ENCODE measurements at regions not wholly inside any gene's neighbourhood (a gene's known extent, or its start where the extent isn't known, plus 50 kb on each side); places are given as distances from the start of the nearest gene placed in this dataset.

DNA sequence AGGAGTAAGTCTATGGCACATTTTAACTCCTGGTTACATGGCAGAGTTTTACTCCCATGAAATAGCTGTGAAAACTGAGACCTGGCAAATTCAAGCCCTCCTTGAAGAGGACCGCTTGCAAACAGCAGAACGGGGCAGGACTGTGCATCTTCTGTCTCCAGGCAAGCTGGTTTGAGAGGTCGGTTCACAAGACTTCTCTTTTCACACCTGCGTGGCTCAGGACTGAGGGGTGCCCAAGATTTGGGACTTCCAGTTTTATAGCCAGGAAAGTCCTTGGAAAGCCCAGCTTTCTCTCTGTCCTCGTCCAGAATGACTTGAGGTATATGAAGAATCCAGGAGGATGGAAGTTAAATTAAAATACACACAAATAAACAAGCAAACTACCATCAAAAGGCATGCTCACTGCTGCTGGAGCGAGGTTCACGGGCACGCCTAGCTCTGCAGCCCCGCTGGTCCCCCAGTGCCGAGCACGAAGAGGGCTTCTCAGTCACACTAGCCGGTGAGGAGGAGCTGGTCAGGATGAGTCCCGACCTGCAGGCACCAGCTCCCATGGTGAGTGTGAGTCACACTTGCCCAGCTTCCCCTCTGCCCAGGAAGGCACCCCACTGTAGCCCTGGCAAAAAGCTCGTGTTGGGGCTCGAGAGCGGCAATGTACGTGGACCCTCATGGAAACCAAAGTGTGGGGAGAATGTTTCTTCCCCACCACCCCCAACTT, 1382.4 kb downstream of the BRD1 start:
- Histone ChIP-seq H2AFZ (replicated peaks; ENCODE audit: low read length, poor library complexity) (no peak overlapping the region), H3K36me3 (ENCODE audit: control insufficient read depth, insufficient read depth, low read length) (no peaks in the 10 kb centered on the region), H4K91ac (ENCODE audit: insufficient read depth, low read depth, low read length) (no peak overlapping the region), H3K56ac (ENCODE audit: extremely low read depth, insufficient read depth, low read length) (no peak overlapping the region), H3K4me3 (ENCODE audit: insufficient read depth, low read depth, low read length) (no peak overlapping the region), H3K9ac (ENCODE audit: low read depth, low read length) (no peak overlapping the region), H3K79me1 (ENCODE audit: low read depth in 1 of 2, low read length in 2 of 2) (no peaks in the 10 kb centered on the region), H4K5ac (ENCODE audit: low read depth, low read length) (no peak overlapping the region), H2BK5ac (ENCODE audit: low read depth, low read length, poor library complexity, severe bottlenecking) (no peak overlapping the region), H3K4ac (ENCODE audit: low read depth, low read length) (no peak overlapping the region), H4K20me1 (ENCODE audit: insufficient read depth, low read length) (no peaks in the 10 kb centered on the region), H3K4me2 (ENCODE audit: low read depth, low read length) (no peak overlapping the region), H3K9me3 (ENCODE audit: control insufficient read depth, insufficient read depth, low read length) (peaks cover 62% of the 10 kb centered on the region), H2BK15ac (ENCODE audit: low read depth, low read length) (no peak overlapping the region), H2BK120ac (ENCODE audit: low read depth, low read length) (no peak overlapping the region), H3K9me1 (ENCODE audit: insufficient read depth, low read length) (no peaks in the 10 kb centered on the region), H3K4me1 (ENCODE audit: control insufficient read depth, insufficient read depth, low read length) (no peaks in the 10 kb centered on the region), H2AK9ac (replicated peaks; ENCODE audit: low read depth, low read length, poor library complexity) (no peak overlapping the region), H3K27me3 (ENCODE audit: control insufficient read depth, insufficient read depth, low read length) (no peaks in the 10 kb centered on the region), H3K18ac (ENCODE audit: low read depth, low read length) (no peak overlapping the region), H2AK5ac (ENCODE audit: low read depth, low read length) (no peak overlapping the region), H3K27ac (ENCODE audit: insufficient read depth, low read length) (no peak overlapping the region), H3K14ac (replicated peaks; ENCODE audit: low read depth, low read length) (no peak overlapping the region), H3K23ac (ENCODE audit: low read depth, low read length) (no peak overlapping the region), H4K8ac (ENCODE audit: low read depth in 2 of 2, low read length in 2 of 2) (no peak overlapping the region), H2BK20ac (ENCODE audit: low read depth, low read length) (no peak overlapping the region)
- 71% methylated on average over 4 of the region's 17 CpGs; no CpG with 5 or more reads in 1 of the 2 experiments for WGBS, 2 experiments (ENCODE audit: extremely low coverage in 2 of 2, insufficient read length in 1 of 2)
- no TSS peak for BruUV-seq (replicated peaks)
- ATAC-seq (ENCODE audit: low read depth) (no peak), DNase-seq (no peak)
- ChIA-PET POLR2A (ENCODE audit: unreplicated experiment) (no interaction called here), CTCF (no interaction called here)
- TF ChIP-seq SMC3 (IDR thresholded peaks at IDR 0.05; ENCODE audit: low read depth, low read length) (no peak), ELK1 (IDR thresholded peaks at IDR 0.05; ENCODE audit: borderline replicate concordance, low read depth, low read length) (no peak), CHD1 (IDR thresholded peaks at IDR 0.05; ENCODE audit: low read depth, low read length) (no peak), POLR2A (IDR thresholded peaks at IDR 0.05; ENCODE audit: low read depth, low read length) (no peak), CEBPB (IDR thresholded peaks at IDR 0.05; ENCODE audit: low read depth, low read length) (no peak), NFE2L2 (IDR thresholded peaks at IDR 0.05; ENCODE audit: low read depth, low read length) (no peak), MXI1 (IDR thresholded peaks at IDR 0.05; ENCODE audit: borderline replicate concordance, low read depth, low read length) (no peak), MAFK (IDR thresholded peaks at IDR 0.05; ENCODE audit: low read depth, low read length) (no peak), RCOR1 (IDR thresholded peaks at IDR 0.05; ENCODE audit: insufficient replicate concordance, low read length) (no peak)
- TF ChIP-seq, protein P1, sequence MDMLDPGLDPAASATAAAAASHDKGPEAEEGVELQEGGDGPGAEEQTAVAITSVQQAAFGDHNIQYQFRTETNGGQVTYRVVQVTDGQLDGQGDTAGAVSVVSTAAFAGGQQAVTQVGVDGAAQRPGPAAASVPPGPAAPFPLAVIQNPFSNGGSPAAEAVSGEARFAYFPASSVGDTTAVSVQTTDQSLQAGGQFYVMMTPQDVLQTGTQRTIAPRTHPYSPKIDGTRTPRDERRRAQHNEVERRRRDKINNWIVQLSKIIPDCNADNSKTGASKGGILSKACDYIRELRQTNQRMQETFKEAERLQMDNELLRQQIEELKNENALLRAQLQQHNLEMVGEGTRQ (IDR thresholded peaks at IDR 0.05; ENCODE audit: low read depth, low read length): no peak
- dilution Hi-C loops (cut with HindIII; ENCODE audit: low sequenced_read_pairs, unreplicated experiment) (no loop called here), intact Hi-C loops (cut with micrococcal nuclease) (no loop called here), in situ Hi-C loops (cut with MboI; ENCODE audit: low sequenced_read_pairs) (no loop called here)

All from IMR-90 (cell line).